Keratinocyte (primary cell): ENCODE measurements at regions not wholly inside any gene's neighbourhood (a gene's known extent, or its start where the extent isn't known, plus 50 kb on each side); places are given as distances from the start of the nearest gene placed in this dataset.

Experiments used
- DNase-seq: peaks from one replicate; pipeline ENCODE4 v3.0.0-alpha.2; 2011; ENCODE audit warnings: low read depth, missing footprints, low spot score
- FAIRE-seq: peaks from 2 replicates; lab custom pipeline; 2011; peaks lifted over from hg19 to GRCh38; lab: Jason Lieb, UNC
- H2AFZ ChIP-seq: 2 replicates; pipeline ENCODE4 v1.6.0; 2012; ENCODE audit warnings: low read length, control low read depth, inconsistent platforms; ENCODE audit not compliant: control insufficient read depth
- H3K27ac ChIP-seq: 2 replicates; pipeline ENCODE4 v1.5.1; 2011; ENCODE audit warnings: low read length; ENCODE audit not compliant: control insufficient read depth, insufficient read depth
- H3K27me3 ChIP-seq: 3 replicates; pipeline ENCODE4 v1.6.0; 2011; ENCODE audit warnings: low read length; ENCODE audit not compliant: control insufficient read depth, insufficient read depth; ENCODE audit errors: extremely low read depth
- H3K36me3 ChIP-seq, 2 experiments: 2 replicates in 1 of 2; 3 replicates in 1 of 2; pipeline ENCODE4 v1.5.1; 2011; ENCODE audit warnings: low read length in 2 of 2, mild to moderate bottlenecking in 1 of 2; ENCODE audit not compliant: control insufficient read depth in 2 of 2, insufficient read depth in 2 of 2; ENCODE audit errors: extremely low read depth in 1 of 2
- H3K4me1 ChIP-seq: 3 replicates; pipeline ENCODE4 v1.5.1; 2011; ENCODE audit warnings: low read length; ENCODE audit not compliant: control insufficient read depth, insufficient read depth; ENCODE audit errors: extremely low read depth
- H3K4me2 ChIP-seq: 3 replicates; pipeline ENCODE4 v1.6.0; 2011; ENCODE audit warnings: low read depth, low read length; ENCODE audit not compliant: control insufficient read depth, insufficient read depth; ENCODE audit errors: extremely low read depth
- H3K4me3 ChIP-seq, 3 experiments: fragments of 200-600 bp in 1 of 3; sonication (generic) in 1 of 3; 2 replicates in 2 of 3; 3 replicates in 1 of 3; pipeline ENCODE4 v1.5.1; 2011 to 2016; ENCODE audit warnings: low read length in 3 of 3, mild to moderate bottlenecking in 3 of 3, control low read depth in 2 of 3, inconsistent platforms in 1 of 3, low read depth in 1 of 3, mixed read lengths in 1 of 3, mixed run types in 1 of 3, moderate library complexity in 1 of 3; ENCODE audit not compliant: control insufficient read depth in 2 of 3, insufficient read depth in 2 of 3; ENCODE audit errors: extremely low read depth in 1 of 3
- H3K79me2 ChIP-seq: 2 replicates; pipeline ENCODE4 v1.6.0; 2012; ENCODE audit warnings: low read length; ENCODE audit not compliant: control insufficient read depth, insufficient read depth
- H3K9ac ChIP-seq: 3 replicates; pipeline ENCODE4 v1.6.0; 2011; ENCODE audit warnings: low read length; ENCODE audit not compliant: control insufficient read depth, insufficient read depth; ENCODE audit errors: extremely low read depth
- H3K9me1 ChIP-seq: 3 replicates; pipeline ENCODE4 v1.6.0; 2011; ENCODE audit warnings: low read length; ENCODE audit not compliant: control insufficient read depth, insufficient read depth; ENCODE audit errors: extremely low read depth
- H3K9me3 ChIP-seq: 2 replicates; pipeline ENCODE4 v1.5.1; 2012; ENCODE audit warnings: low read depth, low read length; ENCODE audit not compliant: control insufficient read depth
- H4K20me1 ChIP-seq: 3 replicates; pipeline ENCODE4 v1.6.0; 2011; ENCODE audit warnings: low read length; ENCODE audit not compliant: control insufficient read depth, insufficient read depth; ENCODE audit errors: extremely low read depth
- EZH2 ChIP-seq: IDR thresholded peaks from one replicate; pipeline ENCODE4 v1.6.1; 2012; ENCODE audit warnings: inconsistent platforms, mild to moderate bottlenecking, low read length, moderate library complexity
- dilution Hi-C: fragments of 300-500 bp; cut with MboI; formaldehyde crosslinking; loops from one replicate; pipeline ENCODE4 v1.7.0; 2020; ENCODE audit warnings: low sequenced_read_pairs; ENCODE audit not compliant: extremely low pct_ligation_motif_present
- TF ChIP-seq, protein P1 (sequence below), 3 experiments: IDR thresholded peaks in 1 of 3; conservative IDR thresholded peaks in 1 of 3; optimal IDR thresholded peaks in 1 of 3; 2 replicates in 2 of 3; 3 replicates in 1 of 3; pipeline versions ENCODE3 to v1.5.1; 2011; ENCODE audit warnings: low read length in 3 of 3, mild to moderate bottlenecking in 3 of 3, moderate library complexity in 2 of 3, control low read depth in 1 of 3, inconsistent platforms in 1 of 3; ENCODE audit not compliant: insufficient read depth in 2 of 3; ENCODE audit errors: extremely low read depth in 1 of 3

DNA sequence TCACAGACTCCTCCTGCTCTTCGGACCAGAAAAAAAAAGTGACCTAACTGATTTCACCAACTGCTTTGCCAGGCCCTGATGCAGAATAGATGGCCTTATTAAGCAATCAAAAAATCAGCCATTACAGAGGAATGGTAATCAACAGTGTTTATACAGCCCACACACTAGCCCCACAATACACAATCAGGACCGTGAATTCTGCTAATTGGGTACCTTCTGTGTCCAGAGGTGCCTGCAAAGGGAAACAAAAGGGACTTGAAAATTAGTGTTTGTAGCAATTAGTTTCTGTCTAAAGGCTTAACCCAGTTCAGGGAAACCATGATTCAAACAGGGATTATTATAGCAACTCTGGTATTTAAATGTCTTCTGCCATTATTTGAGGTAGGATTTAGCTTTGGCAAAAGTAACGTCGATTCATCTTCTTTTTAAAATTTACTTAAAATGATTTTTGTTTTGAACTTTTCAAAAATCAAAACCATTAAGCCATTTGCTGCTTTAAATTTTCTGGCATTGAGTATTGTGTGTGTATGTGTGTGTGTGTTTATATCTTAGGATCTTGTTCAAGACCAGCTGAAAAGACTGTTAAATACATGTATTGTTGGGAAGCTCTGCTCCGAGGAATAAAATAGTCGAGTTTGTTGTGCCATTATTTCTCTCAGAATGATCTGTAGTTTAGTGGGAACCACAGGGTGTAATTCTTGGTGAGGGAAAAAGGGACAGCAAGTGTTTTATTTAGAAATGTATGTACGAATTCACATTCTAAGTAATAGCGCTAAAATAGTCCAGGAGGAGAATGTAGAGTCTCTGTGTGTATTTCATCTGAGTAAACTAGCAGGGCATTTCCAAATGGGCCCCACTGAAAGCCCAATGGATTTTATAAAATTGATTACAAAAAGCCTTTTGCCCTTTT is 156.1 kb downstream of the PTCSC3 start:
- Histone ChIP-seq H3K9ac (no peak overlapping the region), H3K9me3 (no peaks in the 10 kb centered on the region), H3K27me3 (no peaks in the 10 kb centered on the region), H3K79me2 (no peaks in the 10 kb centered on the region), H2AFZ (no peak overlapping the region), H3K36me3 (no peaks in the 10 kb centered on the region), H3K4me3 (no peak overlapping the region), H4K20me1 (no peaks in the 10 kb centered on the region), H3K4me2 (no peak overlapping the region), H3K4me1 (no peaks in the 10 kb centered on the region), H3K27ac (no peak overlapping the region), H3K9me1 (no peaks in the 10 kb centered on the region)
- FAIRE-seq (no peak), DNase-seq (no peak)
- TF ChIP-seq, protein P1, sequence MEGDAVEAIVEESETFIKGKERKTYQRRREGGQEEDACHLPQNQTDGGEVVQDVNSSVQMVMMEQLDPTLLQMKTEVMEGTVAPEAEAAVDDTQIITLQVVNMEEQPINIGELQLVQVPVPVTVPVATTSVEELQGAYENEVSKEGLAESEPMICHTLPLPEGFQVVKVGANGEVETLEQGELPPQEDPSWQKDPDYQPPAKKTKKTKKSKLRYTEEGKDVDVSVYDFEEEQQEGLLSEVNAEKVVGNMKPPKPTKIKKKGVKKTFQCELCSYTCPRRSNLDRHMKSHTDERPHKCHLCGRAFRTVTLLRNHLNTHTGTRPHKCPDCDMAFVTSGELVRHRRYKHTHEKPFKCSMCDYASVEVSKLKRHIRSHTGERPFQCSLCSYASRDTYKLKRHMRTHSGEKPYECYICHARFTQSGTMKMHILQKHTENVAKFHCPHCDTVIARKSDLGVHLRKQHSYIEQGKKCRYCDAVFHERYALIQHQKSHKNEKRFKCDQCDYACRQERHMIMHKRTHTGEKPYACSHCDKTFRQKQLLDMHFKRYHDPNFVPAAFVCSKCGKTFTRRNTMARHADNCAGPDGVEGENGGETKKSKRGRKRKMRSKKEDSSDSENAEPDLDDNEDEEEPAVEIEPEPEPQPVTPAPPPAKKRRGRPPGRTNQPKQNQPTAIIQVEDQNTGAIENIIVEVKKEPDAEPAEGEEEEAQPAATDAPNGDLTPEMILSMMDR (optimal IDR thresholded peaks at IDR 0.05 in 1 of 3, IDR thresholded peaks at IDR 0.05 in 1 of 3, conservative IDR thresholded peaks at IDR 0.05 in 1 of 3; ENCODE audit: extremely low read depth in 1 of 3, insufficient read depth in 2 of 3, low read length in 3 of 3): no peak
- TF ChIP-seq EZH2: no peak
- dilution Hi-C loops: no loop called here

DNA sequence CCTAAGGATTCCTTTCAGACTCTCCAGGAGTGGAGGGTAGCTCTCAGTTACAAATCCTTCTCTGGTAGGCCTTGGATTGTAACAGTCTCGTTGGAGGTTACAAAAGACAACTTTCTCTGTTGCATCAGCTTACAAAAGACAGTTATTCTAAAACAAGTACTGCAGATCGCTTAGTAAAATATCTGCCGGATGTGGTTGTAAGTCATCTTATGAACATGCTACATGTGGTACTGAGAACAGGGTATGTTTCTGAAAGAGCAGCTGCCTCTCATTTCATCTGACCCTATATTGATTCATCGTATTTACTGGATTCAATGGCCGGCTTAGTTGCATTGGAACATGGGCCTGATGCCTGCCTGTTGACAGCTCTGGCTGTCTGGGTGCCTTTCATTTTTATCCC is 157.4 kb downstream of the PTCSC3 start:
- Histone ChIP-seq H3K9me3 (no peaks in the 10 kb centered on the region), H3K27me3 (no peaks in the 10 kb centered on the region), H3K27ac (no peak overlapping the region), H4K20me1 (no peaks in the 10 kb centered on the region), H3K4me2 (no peak overlapping the region), H3K9ac (no peak overlapping the region), H3K4me3 (no peak overlapping the region), H3K36me3 (no peaks in the 10 kb centered on the region), H3K79me2 (no peaks in the 10 kb centered on the region), H3K4me1 (no peaks in the 10 kb centered on the region), H2AFZ (no peak overlapping the region), H3K9me1 (no peaks in the 10 kb centered on the region)
- FAIRE-seq (no peak), DNase-seq (no peak)
- dilution Hi-C loops: no loop called here
- TF ChIP-seq EZH2: no peak
- TF ChIP-seq, protein P1 (optimal IDR thresholded peaks at IDR 0.05 in 1 of 3, IDR thresholded peaks at IDR 0.05 in 1 of 3, conservative IDR thresholded peaks at IDR 0.05 in 1 of 3; ENCODE audit: extremely low read depth in 1 of 3, insufficient read depth in 2 of 3, low read length in 3 of 3): no peak
